ENCODE measurements at regions not wholly inside any gene's neighbourhood (a gene's known extent, or its start where the extent isn't known, plus 50 kb on each side); places are given as distances from the start of the nearest gene placed in this dataset.

- Histone ChIP-seq H3K4me3 (ENCODE audit: severe bottlenecking) (no peak overlapping the region), H3K4me1 (ENCODE audit: insufficient read depth, poor library complexity, severe bottlenecking) (no peaks in the 10 kb centered on the region), H3K9me3 (ENCODE audit: severe bottlenecking) (no peaks in the 10 kb centered on the region), H3K27ac (ENCODE audit: poor library complexity, severe bottlenecking) (no peak overlapping the region), H3K27me3 (ENCODE audit: insufficient read depth, poor library complexity, severe bottlenecking) (no peaks in the 10 kb centered on the region), H3K36me3 (ENCODE audit: low read depth) (no peaks in the 10 kb centered on the region)
- no peak for TF ChIP-seq CTCF (IDR thresholded peaks at IDR 0.05; ENCODE audit: poor library complexity, severe bottlenecking)
- DNase-seq (ENCODE audit: low spot score): no peak
- no peak for ATAC-seq (ENCODE audit: low read depth)
Measured at GRCh38 chr12:75833268-75833667, 198.3 kb downstream of the PHLDA1 start.

GRCh38 chr12:75831402-75831801 is 200.2 kb downstream of the PHLDA1 start:
- Histone ChIP-seq H3K27me3 (ENCODE audit: insufficient read depth, poor library complexity, severe bottlenecking) (no peaks in the 10 kb centered on the region), H3K9me3 (ENCODE audit: severe bottlenecking) (no peaks in the 10 kb centered on the region), H3K4me3 (ENCODE audit: severe bottlenecking) (no peak overlapping the region), H3K27ac (ENCODE audit: poor library complexity, severe bottlenecking) (no peak overlapping the region), H3K36me3 (ENCODE audit: low read depth) (no peaks in the 10 kb centered on the region), H3K4me1 (ENCODE audit: insufficient read depth, poor library complexity, severe bottlenecking) (peaks cover under 1% of the 10 kb centered on the region)
- no peak for ATAC-seq (ENCODE audit: low read depth)
- DNase-seq (ENCODE audit: low spot score): no peak
- TF ChIP-seq CTCF (IDR thresholded peaks at IDR 0.05; ENCODE audit: poor library complexity, severe bottlenecking): no peak

GRCh38 chr12:75827061-75827460 is 204.5 kb downstream of the PHLDA1 start:
- H3K4me1 ChIP-seq (ENCODE audit: insufficient read depth, poor library complexity, severe bottlenecking): peaks cover 29% of the 10 kb centered on the region
- no peaks in the 10 kb centered on the region for H3K9me3 ChIP-seq (ENCODE audit: severe bottlenecking)
- ATAC-seq (ENCODE audit: low read depth): no peak
- H3K4me3 ChIP-seq (ENCODE audit: severe bottlenecking): no peak overlapping the region
- peak overlapping the region; percentile 85 for H3K27ac ChIP-seq (ENCODE audit: poor library complexity, severe bottlenecking)
- no peaks in the 10 kb centered on the region for H3K36me3 ChIP-seq (ENCODE audit: low read depth)
- no peak for TF ChIP-seq CTCF (IDR thresholded peaks at IDR 0.05; ENCODE audit: poor library complexity, severe bottlenecking)
- no peaks in the 10 kb centered on the region for H3K27me3 ChIP-seq (ENCODE audit: insufficient read depth, poor library complexity, severe bottlenecking)
- no peak for DNase-seq (ENCODE audit: low spot score)

GRCh38 chr12:75825686-75826085 is 205.9 kb downstream of the PHLDA1 start:
- peak overlapping the region; percentile 85 for H3K27ac ChIP-seq (ENCODE audit: poor library complexity, severe bottlenecking)
- TF ChIP-seq CTCF (IDR thresholded peaks at IDR 0.05; ENCODE audit: poor library complexity, severe bottlenecking): no peak
- no peaks in the 10 kb centered on the region for H3K27me3 ChIP-seq (ENCODE audit: insufficient read depth, poor library complexity, severe bottlenecking)
- no peaks in the 10 kb centered on the region for H3K9me3 ChIP-seq (ENCODE audit: severe bottlenecking)
- H3K36me3 ChIP-seq (ENCODE audit: low read depth): no peaks in the 10 kb centered on the region
- ATAC-seq (ENCODE audit: low read depth): peak; percentile 84
- no peak for DNase-seq (ENCODE audit: low spot score)
- H3K4me1 ChIP-seq (ENCODE audit: insufficient read depth, poor library complexity, severe bottlenecking): peaks cover 38% of the 10 kb centered on the region
- no peak overlapping the region for H3K4me3 ChIP-seq (ENCODE audit: severe bottlenecking)

GRCh38 chr12:75823475-75823874 is 208.1 kb downstream of the PHLDA1 start:
- ATAC-seq (ENCODE audit: low read depth): no peak

More at GRCh38 chr12:75823475-75823874, 208.1 kb downstream of the PHLDA1 start:
- Histone ChIP-seq H3K4me1 (ENCODE audit: insufficient read depth, poor library complexity, severe bottlenecking) (peaks cover 45% of the 10 kb centered on the region), H3K9me3 (ENCODE audit: severe bottlenecking) (no peaks in the 10 kb centered on the region), H3K27me3 (ENCODE audit: insufficient read depth, poor library complexity, severe bottlenecking) (no peaks in the 10 kb centered on the region), H3K27ac (ENCODE audit: poor library complexity, severe bottlenecking) (no peak overlapping the region), H3K4me3 (ENCODE audit: severe bottlenecking) (no peak overlapping the region), H3K36me3 (ENCODE audit: low read depth) (no peaks in the 10 kb centered on the region)
- no peak for TF ChIP-seq CTCF (IDR thresholded peaks at IDR 0.05; ENCODE audit: poor library complexity, severe bottlenecking)
- no peak for DNase-seq (ENCODE audit: low spot score)
